SK-N-SH treated with all-trans-retinoic acid at 6 μM for 48 hours (cell line): ENCODE measurements at regions not wholly inside any gene's neighbourhood (a gene's known extent, or its start where the extent isn't known, plus 50 kb on each side); places are given as distances from the start of the nearest gene placed in this dataset.

Experiments
- ATAC-seq: fragments of 200-7000 bp; cut with Tn5 transposase; 3 replicates; pipeline ENCODE4 v1.9.1; 2020; ENCODE audit warnings: mild to moderate bottlenecking, moderate library complexity
- ARNTL ChIP-seq: fragments of 450-650 bp; formaldehyde crosslinking; IDR thresholded peaks from 2 replicates; pipeline ENCODE4 v1.5.0; 2020; ENCODE audit warnings: low read depth, mild to moderate bottlenecking, moderate library complexity, borderline replicate concordance
- BACH2 ChIP-seq: fragments of 250-450 bp; sonication (Bioruptor Pico); IDR thresholded peaks from 2 replicates; pipeline ENCODE4 v1.9.0; 2021; ENCODE audit warnings: mild to moderate bottlenecking, borderline replicate concordance
- CSDC2 ChIP-seq: fragments of 250-450 bp; sonication (Bioruptor Pico); IDR thresholded peaks from 2 replicates; pipeline ENCODE4 v1.5.0; 2020; ENCODE audit warnings: mild to moderate bottlenecking, moderate library complexity
- ESRRG ChIP-seq: fragments of 250-450 bp; sonication (Bioruptor Pico); IDR thresholded peaks from 2 replicates; pipeline ENCODE4 v1.6.1; 2021; ENCODE audit warnings: mild to moderate bottlenecking
- GLIS3 ChIP-seq: fragments of 250-450 bp; sonication (Bioruptor Pico); IDR thresholded peaks from 2 replicates; pipeline ENCODE4 v1.5.0; 2020; ENCODE audit warnings: mild to moderate bottlenecking, moderate library complexity
- ISL1 ChIP-seq: fragments of 250-450 bp; sonication (Bioruptor Pico); IDR thresholded peaks from 2 replicates; pipeline ENCODE4 v2.1.2; 2022; ENCODE audit warnings: mild to moderate bottlenecking, moderate library complexity
- OSR1 ChIP-seq: fragments of 250-450 bp; sonication (Bioruptor Pico); IDR thresholded peaks from 2 replicates; pipeline ENCODE4 v1.8.0; 2022; ENCODE audit warnings: moderate library complexity, mild to moderate bottlenecking, inconsistent platforms
- PPARA ChIP-seq: fragments of 250-450 bp; sonication (Bioruptor Pico); IDR thresholded peaks from 2 replicates; pipeline ENCODE4 v1.5.0; 2020; ENCODE audit warnings: mild to moderate bottlenecking, borderline replicate concordance
- RARB ChIP-seq: fragments of 250-450 bp; sonication (Bioruptor Pico); IDR thresholded peaks from 2 replicates; pipeline ENCODE4 v1.8.0; 2021; ENCODE audit warnings: mild to moderate bottlenecking, moderate library complexity
- SNAI2 ChIP-seq: fragments of 250-450 bp; sonication (Bioruptor Pico); IDR thresholded peaks from 2 replicates; pipeline ENCODE4 v1.5.0; 2020; ENCODE audit warnings: mild to moderate bottlenecking, moderate library complexity
- TOX ChIP-seq: fragments of 250-450 bp; sonication (Bioruptor Pico); IDR thresholded peaks from 2 replicates; pipeline ENCODE4 v1.8.0; 2021; ENCODE audit warnings: mild to moderate bottlenecking, moderate library complexity, borderline replicate concordance
- ZC3H10 ChIP-seq: fragments of 250-450 bp; sonication (Bioruptor Pico); IDR thresholded peaks from 2 replicates; pipeline ENCODE4 v1.5.1; 2021; ENCODE audit warnings: mild to moderate bottlenecking, moderate library complexity
- ZFP3 ChIP-seq: fragments of 250-450 bp; sonication (Bioruptor Pico); IDR thresholded peaks from 2 replicates; pipeline ENCODE4 v1.5.0; 2020; ENCODE audit warnings: mild to moderate bottlenecking, moderate library complexity
- ZFP30 ChIP-seq: fragments of 450-650 bp; formaldehyde crosslinking; IDR thresholded peaks from 2 replicates; pipeline ENCODE4 v1.5.0; 2022; ENCODE audit warnings: mild to moderate bottlenecking, moderate library complexity
- ZNF565 ChIP-seq: fragments of 450-650 bp; formaldehyde crosslinking; conservative IDR thresholded peaks from 2 replicates; pipeline ENCODE4 v1.5.0; 2020; ENCODE audit warnings: low read depth, mild to moderate bottlenecking, moderate library complexity
- ZNF70 ChIP-seq: fragments of 450-650 bp; formaldehyde crosslinking; IDR thresholded peaks from 2 replicates; pipeline ENCODE4 v1.5.0; 2020; ENCODE audit warnings: mild to moderate bottlenecking, moderate library complexity
- ZNF8 ChIP-seq: fragments of 450-650 bp; formaldehyde crosslinking; IDR thresholded peaks from 2 replicates; pipeline ENCODE4 v1.5.0; 2020; ENCODE audit warnings: mild to moderate bottlenecking, moderate library complexity
- TF ChIP-seq, protein P1 (sequence below): fragments of 250-450 bp; sonication (Bioruptor Pico); IDR thresholded peaks from 2 replicates; pipeline ENCODE4 v1.8.0; 2020; ENCODE audit warnings: mild to moderate bottlenecking, moderate library complexity, borderline replicate concordance
- TF ChIP-seq, protein P2 (sequence below): fragments of 250-450 bp; sonication (Bioruptor Pico); IDR thresholded peaks from 2 replicates; pipeline ENCODE4 v1.5.1; 2020; ENCODE audit warnings: low read depth, mild to moderate bottlenecking, moderate library complexity
- TF ChIP-seq, protein P3 (sequence below): fragments of 250-450 bp; sonication (Bioruptor Pico); IDR thresholded peaks from 2 replicates; pipeline ENCODE4 v1.5.0; 2020; ENCODE audit warnings: mild to moderate bottlenecking, moderate library complexity
- TF ChIP-seq, protein P4 (sequence below): fragments of 250-450 bp; sonication (Bioruptor Pico); IDR thresholded peaks from 2 replicates; pipeline ENCODE4 v1.5.1; 2021; ENCODE audit warnings: mild to moderate bottlenecking, moderate library complexity
- TF ChIP-seq, protein P5 (sequence below): fragments of 250-450 bp; sonication (Bioruptor Pico); IDR thresholded peaks from 2 replicates; pipeline ENCODE4 v1.8.0; 2021; ENCODE audit warnings: low read depth, mild to moderate bottlenecking, moderate library complexity, borderline replicate concordance

DNA sequence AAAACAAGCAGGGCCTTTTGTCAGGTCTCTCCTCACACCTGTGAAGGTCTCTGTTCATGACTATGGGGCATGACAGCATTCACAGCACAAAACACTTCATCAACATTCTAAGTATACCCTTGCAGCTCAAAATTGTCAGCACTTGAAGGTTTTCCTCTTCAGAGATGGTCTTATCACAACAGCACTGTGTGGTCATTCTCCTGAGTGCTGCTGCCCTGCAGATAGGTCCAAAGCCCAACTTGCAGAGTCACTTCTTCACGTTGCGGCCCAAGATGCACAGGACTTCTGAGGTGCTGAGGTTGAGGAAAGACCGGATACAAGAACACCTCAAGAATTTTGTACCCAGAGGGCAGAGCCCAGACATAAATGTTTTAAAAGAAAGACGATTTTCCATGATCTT, 574.5 kb downstream of the UQCRFS1 start:
- no peak for ATAC-seq

DNA sequence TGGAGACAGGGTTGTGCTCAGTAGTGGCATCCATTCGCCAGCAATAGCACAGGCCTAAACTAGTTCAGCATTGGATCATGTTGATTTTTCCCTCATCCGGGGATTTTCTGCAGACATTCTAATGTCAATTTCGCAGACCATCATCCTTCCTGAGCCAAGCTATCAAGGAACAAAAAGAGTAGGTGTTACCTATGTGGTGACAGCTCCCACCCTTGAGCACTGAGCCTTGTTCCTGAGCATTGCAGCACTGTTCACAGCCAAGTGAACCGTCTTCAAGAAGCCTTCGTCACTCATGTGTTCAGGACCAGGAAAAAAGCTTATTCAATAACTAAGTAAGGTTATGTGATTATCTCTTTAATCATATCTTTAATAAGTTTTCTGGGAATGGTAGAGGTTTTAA, 576.2 kb downstream of the UQCRFS1 start:
- ATAC-seq = no peak
- no peak for TF ChIP-seq RARB (CRISPR knock-in tag)
- no peak for TF ChIP-seq OSR1 (CRISPR knock-in tag)
- no peak for TF ChIP-seq ZFP3 (CRISPR knock-in tag)
- TF ChIP-seq ZC3H10 (CRISPR knock-in tag) = no peak
- no peak for TF ChIP-seq PPARA (CRISPR knock-in tag)
- TF ChIP-seq ZNF70 (CRISPR knock-in tag) = no peak
- TF ChIP-seq, protein P1, sequence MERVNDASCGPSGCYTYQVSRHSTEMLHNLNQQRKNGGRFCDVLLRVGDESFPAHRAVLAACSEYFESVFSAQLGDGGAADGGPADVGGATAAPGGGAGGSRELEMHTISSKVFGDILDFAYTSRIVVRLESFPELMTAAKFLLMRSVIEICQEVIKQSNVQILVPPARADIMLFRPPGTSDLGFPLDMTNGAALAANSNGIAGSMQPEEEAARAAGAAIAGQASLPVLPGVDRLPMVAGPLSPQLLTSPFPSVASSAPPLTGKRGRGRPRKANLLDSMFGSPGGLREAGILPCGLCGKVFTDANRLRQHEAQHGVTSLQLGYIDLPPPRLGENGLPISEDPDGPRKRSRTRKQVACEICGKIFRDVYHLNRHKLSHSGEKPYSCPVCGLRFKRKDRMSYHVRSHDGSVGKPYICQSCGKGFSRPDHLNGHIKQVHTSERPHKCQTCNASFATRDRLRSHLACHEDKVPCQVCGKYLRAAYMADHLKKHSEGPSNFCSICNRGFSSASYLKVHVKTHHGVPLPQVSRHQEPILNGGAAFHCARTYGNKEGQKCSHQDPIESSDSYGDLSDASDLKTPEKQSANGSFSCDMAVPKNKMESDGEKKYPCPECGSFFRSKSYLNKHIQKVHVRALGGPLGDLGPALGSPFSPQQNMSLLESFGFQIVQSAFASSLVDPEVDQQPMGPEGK (CRISPR knock-in tag) = no peak
- no peak for TF ChIP-seq BACH2 (CRISPR knock-in tag)
- TF ChIP-seq, protein P2, sequence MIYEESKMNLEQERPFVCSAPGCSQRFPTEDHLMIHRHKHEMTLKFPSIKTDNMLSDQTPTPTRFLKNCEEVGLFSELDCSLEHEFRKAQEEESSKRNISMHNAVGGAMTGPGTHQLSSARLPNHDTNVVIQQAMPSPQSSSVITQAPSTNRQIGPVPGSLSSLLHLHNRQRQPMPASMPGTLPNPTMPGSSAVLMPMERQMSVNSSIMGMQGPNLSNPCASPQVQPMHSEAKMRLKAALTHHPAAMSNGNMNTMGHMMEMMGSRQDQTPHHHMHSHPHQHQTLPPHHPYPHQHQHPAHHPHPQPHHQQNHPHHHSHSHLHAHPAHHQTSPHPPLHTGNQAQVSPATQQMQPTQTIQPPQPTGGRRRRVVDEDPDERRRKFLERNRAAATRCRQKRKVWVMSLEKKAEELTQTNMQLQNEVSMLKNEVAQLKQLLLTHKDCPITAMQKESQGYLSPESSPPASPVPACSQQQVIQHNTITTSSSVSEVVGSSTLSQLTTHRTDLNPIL = no peak
- TF ChIP-seq CSDC2 (CRISPR knock-in tag) = no peak
- TF ChIP-seq ZNF8 (CRISPR knock-in tag) = no peak
- TF ChIP-seq, all 23 proteins: peak for 0

More for the DNA sequence above, 574.5 kb downstream of the UQCRFS1 start:
- TF ChIP-seq ARNTL (no peak), GLIS3 (CRISPR knock-in tag) (no peak), SNAI2 (CRISPR knock-in tag) (no peak), ZNF565 (CRISPR knock-in tag) (no peak), ESRRG (CRISPR knock-in tag) (no peak), ZFP3 (CRISPR knock-in tag) (no peak), TOX (CRISPR knock-in tag) (no peak), ZC3H10 (CRISPR knock-in tag) (no peak), OSR1 (CRISPR knock-in tag) (no peak), ISL1 (CRISPR knock-in tag) (no peak), PPARA (CRISPR knock-in tag) (no peak), ZFP30 (CRISPR knock-in tag) (no peak)
- TF ChIP-seq, protein P3, sequence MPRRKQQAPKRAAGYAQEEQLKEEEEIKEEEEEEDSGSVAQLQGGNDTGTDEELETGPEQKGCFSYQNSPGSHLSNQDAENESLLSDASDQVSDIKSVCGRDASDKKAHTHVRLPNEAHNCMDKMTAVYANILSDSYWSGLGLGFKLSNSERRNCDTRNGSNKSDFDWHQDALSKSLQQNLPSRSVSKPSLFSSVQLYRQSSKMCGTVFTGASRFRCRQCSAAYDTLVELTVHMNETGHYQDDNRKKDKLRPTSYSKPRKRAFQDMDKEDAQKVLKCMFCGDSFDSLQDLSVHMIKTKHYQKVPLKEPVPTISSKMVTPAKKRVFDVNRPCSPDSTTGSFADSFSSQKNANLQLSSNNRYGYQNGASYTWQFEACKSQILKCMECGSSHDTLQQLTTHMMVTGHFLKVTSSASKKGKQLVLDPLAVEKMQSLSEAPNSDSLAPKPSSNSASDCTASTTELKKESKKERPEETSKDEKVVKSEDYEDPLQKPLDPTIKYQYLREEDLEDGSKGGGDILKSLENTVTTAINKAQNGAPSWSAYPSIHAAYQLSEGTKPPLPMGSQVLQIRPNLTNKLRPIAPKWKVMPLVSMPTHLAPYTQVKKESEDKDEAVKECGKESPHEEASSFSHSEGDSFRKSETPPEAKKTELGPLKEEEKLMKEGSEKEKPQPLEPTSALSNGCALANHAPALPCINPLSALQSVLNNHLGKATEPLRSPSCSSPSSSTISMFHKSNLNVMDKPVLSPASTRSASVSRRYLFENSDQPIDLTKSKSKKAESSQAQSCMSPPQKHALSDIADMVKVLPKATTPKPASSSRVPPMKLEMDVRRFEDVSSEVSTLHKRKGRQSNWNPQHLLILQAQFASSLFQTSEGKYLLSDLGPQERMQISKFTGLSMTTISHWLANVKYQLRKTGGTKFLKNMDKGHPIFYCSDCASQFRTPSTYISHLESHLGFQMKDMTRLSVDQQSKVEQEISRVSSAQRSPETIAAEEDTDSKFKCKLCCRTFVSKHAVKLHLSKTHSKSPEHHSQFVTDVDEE (CRISPR knock-in tag) = no peak
- TF ChIP-seq, protein P4, sequence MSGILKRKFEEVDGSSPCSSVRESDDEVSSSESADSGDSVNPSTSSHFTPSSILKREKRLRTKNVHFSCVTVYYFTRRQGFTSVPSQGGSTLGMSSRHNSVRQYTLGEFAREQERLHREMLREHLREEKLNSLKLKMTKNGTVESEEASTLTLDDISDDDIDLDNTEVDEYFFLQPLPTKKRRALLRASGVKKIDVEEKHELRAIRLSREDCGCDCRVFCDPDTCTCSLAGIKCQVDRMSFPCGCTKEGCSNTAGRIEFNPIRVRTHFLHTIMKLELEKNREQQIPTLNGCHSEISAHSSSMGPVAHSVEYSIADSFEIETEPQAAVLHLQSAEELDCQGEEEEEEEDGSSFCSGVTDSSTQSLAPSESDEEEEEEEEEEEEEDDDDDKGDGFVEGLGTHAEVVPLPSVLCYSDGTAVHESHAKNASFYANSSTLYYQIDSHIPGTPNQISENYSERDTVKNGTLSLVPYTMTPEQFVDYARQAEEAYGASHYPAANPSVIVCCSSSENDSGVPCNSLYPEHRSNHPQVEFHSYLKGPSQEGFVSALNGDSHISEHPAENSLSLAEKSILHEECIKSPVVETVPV (CRISPR knock-in tag) = no peak
- TF ChIP-seq, protein P5, sequence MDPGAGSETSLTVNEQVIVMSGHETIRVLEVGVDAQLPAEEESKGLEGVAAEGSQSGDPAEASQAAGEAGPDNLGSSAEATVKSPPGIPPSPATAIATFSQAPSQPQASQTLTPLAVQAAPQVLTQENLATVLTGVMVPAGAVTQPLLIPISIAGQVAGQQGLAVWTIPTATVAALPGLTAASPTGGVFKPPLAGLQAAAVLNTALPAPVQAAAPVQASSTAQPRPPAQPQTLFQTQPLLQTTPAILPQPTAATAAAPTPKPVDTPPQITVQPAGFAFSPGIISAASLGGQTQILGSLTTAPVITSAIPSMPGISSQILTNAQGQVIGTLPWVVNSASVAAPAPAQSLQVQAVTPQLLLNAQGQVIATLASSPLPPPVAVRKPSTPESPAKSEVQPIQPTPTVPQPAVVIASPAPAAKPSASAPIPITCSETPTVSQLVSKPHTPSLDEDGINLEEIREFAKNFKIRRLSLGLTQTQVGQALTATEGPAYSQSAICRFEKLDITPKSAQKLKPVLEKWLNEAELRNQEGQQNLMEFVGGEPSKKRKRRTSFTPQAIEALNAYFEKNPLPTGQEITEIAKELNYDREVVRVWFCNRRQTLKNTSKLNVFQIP (CRISPR knock-in tag) = no peak
- TF ChIP-seq, protein P1 (CRISPR knock-in tag) = no peak
- TF ChIP-seq, all 23 proteins: peak for 0
